H9 (cell line): ENCODE measurements at regions not wholly inside any gene's neighbourhood (a gene's known extent, or its start where the extent isn't known, plus 50 kb on each side); places are given as distances from the start of the nearest gene placed in this dataset.

Experiments used
- DNase-seq: peaks from one replicate; pipeline ENCODE4 v3.0.0-alpha.2; 2017
- H2AFZ ChIP-seq: one replicate; pipeline ENCODE4 v1.6.1; 2013; ENCODE audit warnings: mild to moderate bottlenecking, low read length, control low read depth, moderate library complexity
- H2AK5ac ChIP-seq: 2 replicates; pipeline ENCODE4 v1.6.1; 2013; ENCODE audit warnings: low read length, control low read depth, mixed read lengths; ENCODE audit not compliant: insufficient read length
- H2BK120ac ChIP-seq: one replicate; pipeline ENCODE4 v1.6.1; 2013; ENCODE audit warnings: low read depth, mild to moderate bottlenecking, low read length, control low read depth, inconsistent platforms; ENCODE audit not compliant: poor library complexity, severe bottlenecking
- H2BK12ac ChIP-seq: 2 replicates; pipeline ENCODE4 v1.6.1; 2013; ENCODE audit warnings: low read length, control low read depth, mixed read lengths, low read depth; ENCODE audit not compliant: insufficient read length
- H2BK15ac ChIP-seq: 2 replicates; pipeline ENCODE4 v1.6.1; 2013; ENCODE audit warnings: low read depth, low read length, control low read depth
- H2BK20ac ChIP-seq: one replicate; pipeline ENCODE4 v1.6.1; 2013; ENCODE audit warnings: low read depth, mild to moderate bottlenecking, low read length, control low read depth, inconsistent platforms; ENCODE audit not compliant: poor library complexity, severe bottlenecking
- H2BK5ac ChIP-seq: 2 replicates; pipeline ENCODE4 v1.6.1; 2013; ENCODE audit warnings: low read length, control low read depth, mixed read lengths; ENCODE audit not compliant: insufficient read length
- H3K14ac ChIP-seq: 2 replicates; pipeline ENCODE4 v1.6.1; 2013; ENCODE audit warnings: low read length, control low read depth; ENCODE audit not compliant: insufficient read depth
- H3K18ac ChIP-seq: 2 replicates; pipeline ENCODE4 v1.6.1; 2013; ENCODE audit warnings: low read depth, mild to moderate bottlenecking, mixed read lengths, low read length, control low read depth; ENCODE audit not compliant: insufficient read length
- H3K23ac ChIP-seq: 2 replicates; pipeline ENCODE4 v1.6.1; 2013; ENCODE audit warnings: low read length, control low read depth, mixed read lengths, low read depth; ENCODE audit not compliant: insufficient read length
- H3K23me2 ChIP-seq: 2 replicates; pipeline ENCODE4 v1.6.1; 2013; ENCODE audit warnings: low read depth, mild to moderate bottlenecking, mixed read lengths, low read length, control low read depth; ENCODE audit not compliant: insufficient read length, poor library complexity, severe bottlenecking
- H3K27ac ChIP-seq: 2 replicates; pipeline ENCODE4 v1.5.1; 2013; ENCODE audit warnings: low read length, control low read depth, mixed read lengths, low read depth; ENCODE audit not compliant: insufficient read length
- H3K27me3 ChIP-seq: 2 replicates; pipeline ENCODE4 v1.6.1; 2013; ENCODE audit warnings: low read length, control low read depth, inconsistent platforms; ENCODE audit not compliant: insufficient read depth
- H3K4ac ChIP-seq: 2 replicates; pipeline ENCODE4 v1.6.1; 2013; ENCODE audit warnings: low read depth, mild to moderate bottlenecking, control low read depth, inconsistent platforms, low read length, moderate library complexity
- H3K4me1 ChIP-seq: 2 replicates; pipeline ENCODE4 v1.6.1; 2013; ENCODE audit warnings: low read length, control low read depth, inconsistent platforms; ENCODE audit not compliant: insufficient read depth
- H3K4me2 ChIP-seq: 2 replicates; pipeline ENCODE4 v1.6.1; 2013; ENCODE audit warnings: low read length, control low read depth, mixed read lengths; ENCODE audit not compliant: insufficient read length, insufficient read depth
- H3K56ac ChIP-seq: 2 replicates; pipeline ENCODE4 v1.6.1; 2013; ENCODE audit warnings: low read depth, mild to moderate bottlenecking, mixed read lengths, low read length, control low read depth; ENCODE audit not compliant: insufficient read length
- H3K79me1 ChIP-seq: 2 replicates; pipeline ENCODE4 v1.6.1; 2013; ENCODE audit warnings: low read depth, mild to moderate bottlenecking, moderate library complexity, low read length, control low read depth, inconsistent platforms; ENCODE audit not compliant: insufficient read depth, poor library complexity, severe bottlenecking
- H3K79me2 ChIP-seq: 2 replicates; pipeline ENCODE4 v1.6.1; 2013; ENCODE audit warnings: low read length, control low read depth, inconsistent platforms; ENCODE audit not compliant: insufficient read depth
- H3K9ac ChIP-seq: 2 replicates; pipeline ENCODE4 v1.6.1; 2013; ENCODE audit warnings: low read length, control low read depth, mixed read lengths; ENCODE audit not compliant: insufficient read length; ENCODE audit errors: extremely low read depth
- H3K9me3 ChIP-seq: one replicate; pipeline ENCODE4 v1.6.1; 2013; ENCODE audit warnings: low read depth, low read length, inconsistent platforms; ENCODE audit not compliant: control insufficient read depth
- H3T11ph ChIP-seq: one replicate; pipeline ENCODE4 v1.6.1; 2013; ENCODE audit warnings: mild to moderate bottlenecking, low read length, control low read depth, inconsistent platforms
- H4K20me1 ChIP-seq: one replicate; pipeline ENCODE4 v1.6.1; 2013; ENCODE audit not compliant: control insufficient read depth, insufficient read length, insufficient read depth
- H4K5ac ChIP-seq: 2 replicates; pipeline ENCODE4 v1.6.1; 2013; ENCODE audit warnings: low read depth, mild to moderate bottlenecking, mixed read lengths, low read length, control low read depth; ENCODE audit not compliant: insufficient read length
- H4K8ac ChIP-seq: replicated peaks from 2 replicates; pipeline ENCODE4 v1.6.1; 2013; ENCODE audit warnings: low read length, control low read depth, mixed read lengths, low read depth; ENCODE audit not compliant: insufficient read length
- H4K91ac ChIP-seq: 2 replicates; pipeline ENCODE4 v1.6.1; 2013; ENCODE audit warnings: low read depth, mild to moderate bottlenecking, moderate library complexity, mixed read lengths, low read length, control low read depth; ENCODE audit not compliant: insufficient read length
- H3K27ac Mint-ChIP-seq, 3 experiments: 2 replicates in 2 of 3; 3 replicates in 1 of 3; pipeline ENCODE4 v1.8.0; 2020 to 2021; ENCODE audit warnings: mixed read lengths in 3 of 3, mild to moderate bottlenecking in 1 of 3, moderate library complexity in 1 of 3
- H3K27me3 Mint-ChIP-seq: 2 replicates; pipeline ENCODE4 v1.8.0; 2021; ENCODE audit warnings: low read depth, mild to moderate bottlenecking, moderate library complexity, mixed read lengths
- H3K36me3 Mint-ChIP-seq, 3 experiments: 2 replicates in 2 of 3; 3 replicates in 1 of 3; pipeline ENCODE4 v1.8.0; 2020 to 2021; ENCODE audit warnings: low read depth in 3 of 3, mixed read lengths in 3 of 3; ENCODE audit not compliant: insufficient read depth in 1 of 3
- H3K4me1 Mint-ChIP-seq, 2 experiments: 2 replicates each; pipeline ENCODE4 v1.8.0; 2020; ENCODE audit warnings: mixed read lengths in 2 of 2
- H3K4me3 Mint-ChIP-seq, 2 experiments: 2 replicates in 1 of 2; 3 replicates in 1 of 2; pipeline ENCODE4 v1.8.0; 2020 to 2021; ENCODE audit warnings: mild to moderate bottlenecking in 2 of 2, mixed read lengths in 2 of 2, moderate library complexity in 1 of 2
- H3K9me3 Mint-ChIP-seq, 2 experiments: 2 replicates in 1 of 2; 3 replicates in 1 of 2; pipeline ENCODE4 v1.8.0; 2020; ENCODE audit warnings: mild to moderate bottlenecking in 2 of 2, mixed read lengths in 2 of 2, moderate library complexity in 1 of 2
- CTCF ChIP-seq: fragments of 200-600 bp; sonication (generic); conservative IDR thresholded peaks from 3 replicates; pipeline ENCODE4 v1.8.0; 2021; ENCODE audit warnings: antibody characterized with exemption, mild to moderate bottlenecking
- WGBS: extraction: QIAGEN DNeasy Blood & Tissue Kit; methylation state at CpG from one replicate; pipeline ENCODE4 v1.1.7; 2013; ENCODE audit warnings: missing lambda C conversion rate, low lambda C conversion rate, mixed read lengths; ENCODE audit not compliant: insufficient read length; ENCODE audit errors: extremely low coverage; 5-methylcytosine and 5-hydroxymethylcytosine counted together

- no peak overlapping the region for H2AFZ ChIP-seq
- peaks cover 6% of the 10 kb centered on the region; the same call in 1 of the 2 replicates for H3K27me3 ChIP-seq
- no peaks in the 10 kb centered on the region for H3K9me3 ChIP-seq
- H2BK5ac ChIP-seq = no peak overlapping the region
- H3K27ac ChIP-seq = no peak overlapping the region
- H4K8ac ChIP-seq = no peak overlapping the region
- H3K23me2 ChIP-seq = no peaks in the 10 kb centered on the region
- no peak overlapping the region for H3T11ph ChIP-seq
- WGBS = no CpG with 5 or more reads among the region's 6 CpGs
- H3K79me2 ChIP-seq = no peaks in the 10 kb centered on the region
- Mint-ChIP-seq H3K36me3 (no peaks in the 10 kb centered on the region), H3K27ac (no peak overlapping the region; a peak in 1 of 7 replicates), H3K27me3 (peaks cover 88% of the 10 kb centered on the region), H3K9me3 (no peaks in the 10 kb centered on the region; a peak in 1 of 5 replicates), H3K4me3 (no peak overlapping the region), H3K4me1 (peaks cover 13 to 21% of the 10 kb centered on the region in 2 experiments)
- DNase-seq = peak; percentile 10
- TF ChIP-seq CTCF = no peak
- no peak overlapping the region for H3K18ac ChIP-seq
- H3K4me2 ChIP-seq = no peak overlapping the region
- H2BK12ac ChIP-seq = no peak overlapping the region
- no peaks in the 10 kb centered on the region for H4K20me1 ChIP-seq
- H3K56ac ChIP-seq = no peak overlapping the region
- H3K14ac ChIP-seq = no peak overlapping the region; the same call in 1 of the 2 replicates
- H4K5ac ChIP-seq = no peak overlapping the region
- no peak overlapping the region for H4K91ac ChIP-seq
- H3K23ac ChIP-seq = no peak overlapping the region
- no peak overlapping the region for H2BK20ac ChIP-seq
- no peak overlapping the region for H2BK120ac ChIP-seq
- H3K4ac ChIP-seq = no peak overlapping the region
- H2BK15ac ChIP-seq = no peak overlapping the region
- no peak overlapping the region for H2AK5ac ChIP-seq
- peaks cover 5% of the 10 kb centered on the region; the same call in 1 of the 2 replicates for H3K4me1 ChIP-seq
- no peak overlapping the region for H3K9ac ChIP-seq
- H3K79me1 ChIP-seq = no peaks in the 10 kb centered on the region
Observed at GRCh38 chr7:128160296-128160695, 80.8 kb upstream of the LEP start.
